GM18870 (cell line): ENCODE measurements at regions not wholly inside any gene's neighbourhood (a gene's known extent, or its start where the extent isn't known, plus 50 kb on each side); places are given as distances from the start of the nearest gene placed in this dataset.
A peak's percentile ranks its signal among the peaks of the same experiment; 100 is the strongest.
"Not testable (repeated sequence)": the region's sequence is repeated elsewhere in the genome, so short reads cannot be mapped to it uniquely, and the experiment has no call there.

Experiments
- ATAC-seq: cut with Tn5 transposase; IDR thresholded peaks from one replicate; pipeline ENCODE4 v1.9.1; 2021; ENCODE audit warnings: moderate library complexity; ENCODE audit not compliant: unreplicated experiment

DNA sequence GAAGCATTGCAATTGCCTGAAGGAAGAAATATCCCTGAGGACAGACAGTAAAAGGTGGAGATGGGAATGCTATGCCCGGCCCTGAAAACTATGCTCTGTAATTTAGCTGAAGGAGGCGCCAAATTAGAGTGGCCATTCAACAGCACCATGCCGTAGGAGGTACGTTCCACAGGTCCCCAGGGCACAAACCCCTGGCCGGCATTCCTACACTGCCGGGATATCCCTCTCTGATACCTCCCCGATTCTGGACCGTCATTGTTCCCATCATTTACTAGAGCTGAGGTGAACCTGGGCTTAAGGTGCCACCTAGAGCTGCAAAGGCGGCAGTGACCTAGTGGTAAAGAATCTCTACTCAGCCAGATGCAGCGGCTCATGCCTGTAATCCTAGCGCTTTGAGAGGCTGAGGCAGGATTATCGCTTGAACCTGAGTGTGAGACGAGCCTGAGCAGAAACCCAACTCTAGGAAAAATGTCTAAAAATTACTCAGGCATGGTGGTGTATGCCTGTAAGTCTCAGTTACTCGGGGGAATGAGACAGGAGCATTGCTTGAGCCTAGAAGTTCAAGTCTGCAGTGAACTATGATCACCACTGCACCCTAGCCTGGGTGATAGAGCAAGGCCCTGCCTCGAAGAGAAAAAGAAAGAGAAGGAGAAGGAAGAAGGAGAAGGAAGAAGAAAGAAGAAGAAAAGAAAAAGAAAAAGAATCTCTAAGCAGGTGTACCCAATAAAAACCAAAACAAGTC lies 53.0 kb upstream of the TNKS2 start:
- ATAC-seq: no peak

GRCh38 chr10:91743465-91743864 lies 54.8 kb upstream of the TNKS2 start:
- ATAC-seq: no peak

GRCh38 chr10:91742229-91742628 lies 56.0 kb upstream of the TNKS2 start:
- no peak for ATAC-seq

- ATAC-seq: no peak
These were observed 56.9 kb upstream of the TNKS2 start for GRCh38 chr10:91741356-91741755.

- no peak for ATAC-seq
These were observed 57.8 kb upstream of the TNKS2 start for GRCh38 chr10:91740353-91740924.

DNA sequence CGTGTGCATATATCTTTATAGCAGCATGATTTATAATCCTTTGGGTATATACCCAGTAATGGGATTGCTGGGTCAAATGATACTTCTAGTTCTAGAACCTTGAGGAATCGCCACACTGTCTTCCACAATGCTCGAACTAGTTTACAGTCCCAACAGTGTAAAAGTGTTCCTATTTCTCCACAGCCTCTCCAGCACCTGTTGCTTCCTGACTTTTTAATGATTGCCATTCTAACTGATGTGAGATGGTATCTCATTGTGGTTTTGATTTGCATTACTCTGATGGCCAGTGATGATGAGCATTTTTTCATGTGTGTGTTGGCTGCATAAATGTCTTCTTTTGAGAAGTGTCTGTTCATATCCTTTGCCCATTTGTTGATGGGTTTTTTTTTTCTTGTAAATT lies 66.0 kb upstream of the TNKS2 start:
- ATAC-seq: not testable (repeated sequence)

DNA sequence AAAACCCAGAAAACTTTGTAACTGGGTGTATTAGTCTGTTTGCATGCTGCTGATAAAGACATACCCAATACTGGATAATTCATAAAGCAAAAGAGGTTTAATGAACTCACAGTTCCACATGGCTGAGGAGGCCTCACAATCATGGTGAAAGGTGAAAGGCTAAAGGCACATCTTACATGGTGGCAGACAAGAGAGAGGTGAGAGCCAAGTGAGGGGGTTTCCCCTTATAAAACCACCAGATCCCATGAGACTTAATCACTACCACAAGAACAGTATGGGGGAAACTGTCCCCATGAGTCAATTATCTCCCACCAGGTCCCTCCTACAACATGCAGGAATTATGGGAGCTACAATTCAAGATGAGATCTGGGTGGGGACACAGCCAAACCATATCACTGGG lies 68.9 kb upstream of the TNKS2 start:
- not testable (repeated sequence) for ATAC-seq

- ATAC-seq: no peak
These were observed 71.9 kb upstream of the TNKS2 start for GRCh38 chr10:91726355-91726754.

- no peak for ATAC-seq
These were observed 73.3 kb upstream of the TNKS2 start for GRCh38 chr10:91724933-91725332.

DNA sequence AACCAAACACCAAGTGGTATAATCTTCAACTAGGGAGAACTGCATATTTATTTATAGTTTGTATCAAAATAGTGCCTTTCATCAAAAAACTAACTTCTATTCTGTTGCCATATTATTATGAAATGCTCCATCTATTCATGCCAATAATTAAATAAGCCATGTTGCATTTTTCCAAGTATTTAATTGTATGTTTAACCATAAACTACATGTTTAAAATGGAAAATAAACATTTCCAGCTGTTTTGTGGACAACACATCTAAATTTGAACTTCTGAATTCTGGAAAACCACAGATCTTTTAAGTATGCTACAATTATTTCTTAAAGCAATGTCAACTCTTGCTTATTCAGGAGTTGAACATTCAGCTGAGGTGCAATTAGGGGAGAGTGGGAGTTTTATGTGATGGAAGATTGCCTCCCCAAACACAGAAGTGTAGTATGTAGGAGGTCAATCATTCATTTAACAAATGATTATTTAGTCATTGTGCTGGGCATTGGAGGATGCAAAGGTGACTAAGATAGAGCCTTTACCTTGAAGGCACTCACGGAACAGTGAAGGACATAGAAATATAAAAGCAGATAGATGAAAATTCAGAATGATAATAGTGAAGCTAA lies 80.7 kb upstream of the PPP1R3C start:
- no peak for ATAC-seq

- peak; percentile 84 for ATAC-seq
These were observed 79.2 kb upstream of the PPP1R3C start for GRCh38 chr10:91711885-91712680.

DNA sequence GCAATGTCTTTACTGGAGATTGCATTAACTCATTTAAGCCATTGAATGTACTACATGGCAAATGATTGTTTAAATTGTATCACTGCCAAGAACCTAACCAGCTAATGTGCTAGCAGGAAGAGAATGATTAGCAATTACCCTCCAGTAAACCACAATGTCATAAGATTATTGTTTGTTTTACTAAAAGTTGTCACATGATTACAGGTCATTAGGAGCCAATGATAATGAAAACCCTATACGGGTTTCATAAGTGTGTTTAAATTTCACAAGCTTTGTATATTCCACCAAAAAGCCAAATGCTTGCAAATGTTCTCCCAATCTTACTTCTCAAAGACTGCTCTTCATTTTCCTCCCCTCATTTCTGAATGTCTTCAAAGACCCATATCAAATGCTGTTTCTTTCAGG lies 76.5 kb upstream of the PPP1R3C start:
- no peak for ATAC-seq

DNA sequence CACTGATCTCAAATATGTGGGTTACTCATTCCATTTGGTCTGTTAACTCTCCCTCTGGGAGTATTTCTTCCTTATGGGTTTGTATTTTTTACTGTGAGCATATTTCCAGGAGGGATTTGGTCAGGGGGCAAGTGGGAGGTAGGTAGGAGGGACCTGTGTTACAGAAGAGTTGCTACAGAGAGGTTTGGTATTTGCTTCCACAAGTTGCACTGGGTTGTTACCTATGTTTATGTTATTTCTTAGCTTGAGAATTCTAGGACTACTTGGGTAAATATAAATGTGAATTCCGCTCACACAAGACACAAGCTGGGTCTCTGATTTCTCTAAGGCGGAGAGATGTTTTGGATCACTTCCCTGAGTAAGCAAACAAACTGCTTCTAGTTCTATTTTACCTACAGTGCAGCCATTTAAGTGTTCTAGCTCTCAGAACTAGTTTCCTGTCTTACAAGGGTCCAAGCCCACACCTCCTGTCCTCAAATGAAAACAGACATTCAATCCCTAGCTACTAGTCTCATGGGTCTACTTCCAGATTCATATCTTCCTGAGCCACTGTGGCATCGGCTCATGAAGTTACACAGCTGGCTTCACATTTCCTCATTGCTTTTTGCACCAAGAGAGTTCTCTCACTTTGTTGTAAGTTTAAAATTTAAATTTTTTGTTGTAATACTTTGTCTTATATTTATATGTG lies 75.4 kb upstream of the PPP1R3C start:
- ATAC-seq: no peak

DNA sequence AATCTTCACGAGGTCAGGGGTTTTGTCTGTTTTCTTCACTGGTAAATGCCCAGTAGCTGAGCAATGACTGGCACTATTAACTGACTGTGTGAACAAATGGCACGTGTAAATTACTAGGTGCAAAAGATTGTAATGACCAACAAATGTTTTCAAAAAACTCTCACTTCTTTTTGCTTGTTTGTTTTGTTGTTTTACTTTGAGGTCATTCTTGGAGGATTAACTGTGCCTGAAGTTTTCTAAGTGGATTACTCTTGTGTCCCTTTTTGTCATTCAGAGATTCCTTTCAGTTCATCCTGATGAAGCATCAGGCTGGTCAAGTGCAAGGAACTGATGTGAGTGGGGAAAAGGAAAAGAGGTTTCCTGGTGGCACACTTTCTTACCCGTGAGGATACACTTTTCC lies 74.4 kb upstream of the PPP1R3C start:
- ATAC-seq: no peak

DNA sequence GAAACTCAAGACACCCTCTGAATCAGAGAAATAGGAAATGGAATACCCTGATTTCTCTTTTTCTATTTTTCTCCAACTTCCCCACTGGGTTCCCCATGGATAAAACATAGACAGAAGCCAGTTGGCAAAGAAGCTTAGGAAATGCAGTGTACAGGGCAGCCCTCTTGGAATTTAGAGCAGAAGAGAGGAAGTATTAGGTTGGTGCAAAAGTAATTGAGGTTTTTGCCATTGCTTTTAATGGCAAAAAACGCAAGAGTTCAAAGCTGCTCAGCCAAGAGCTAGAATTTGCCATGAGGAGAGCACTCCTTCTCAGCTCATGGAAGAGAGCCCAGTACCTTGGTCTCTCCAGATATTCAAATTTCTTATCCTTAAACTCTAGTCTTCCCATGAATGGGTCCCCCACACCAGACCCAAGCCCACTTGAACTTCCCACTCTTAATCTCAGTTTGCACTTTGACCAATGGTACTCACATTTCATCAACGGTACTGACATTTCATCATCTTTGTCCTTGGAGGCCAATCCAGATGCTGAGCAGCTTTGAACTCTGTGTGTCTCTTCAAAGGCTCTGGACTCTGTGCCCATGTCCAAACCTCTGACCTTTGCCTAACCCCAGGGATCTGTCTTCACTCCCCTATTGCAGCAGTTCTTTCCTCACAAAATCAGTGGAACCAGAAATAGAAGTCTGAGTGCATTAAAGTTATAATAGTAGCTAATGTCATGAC lies 73.2 kb upstream of the PPP1R3C start:
- ATAC-seq: no peak

- no peak for ATAC-seq
These were observed 69.7 kb upstream of the PPP1R3C start for GRCh38 chr10:91702620-91703019.

DNA sequence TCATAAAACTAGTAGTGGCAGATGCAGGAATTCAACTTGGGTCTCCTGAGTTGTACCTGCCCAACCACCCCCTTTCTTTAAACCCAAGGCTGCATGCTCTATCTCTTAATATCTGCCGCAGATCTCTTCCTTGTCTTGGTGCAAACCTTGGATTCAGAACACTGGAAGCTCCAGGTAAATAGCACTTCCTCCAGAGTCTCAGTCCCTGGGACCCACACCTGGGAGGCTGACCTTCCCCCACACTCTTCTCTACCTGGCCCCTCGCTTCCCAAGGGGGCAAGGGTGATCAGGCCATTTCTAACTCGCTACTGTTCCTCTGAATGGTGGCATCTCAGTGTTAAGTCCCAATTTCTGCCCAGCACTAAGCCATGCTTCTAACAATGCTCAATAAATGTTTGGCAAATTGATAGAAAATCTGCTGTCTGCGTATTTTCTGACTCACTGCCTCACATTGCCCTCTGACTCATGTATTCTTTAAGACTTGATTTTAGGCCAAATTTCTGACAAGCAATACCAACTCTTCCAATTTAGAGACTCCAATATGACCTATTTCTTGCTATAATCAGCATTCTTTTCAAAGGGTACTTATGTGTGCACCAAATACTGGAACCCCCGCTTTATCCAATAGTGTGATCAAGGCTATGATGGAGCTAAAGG lies 68.0 kb upstream of the PPP1R3C start:
- ATAC-seq: no peak

GRCh38 chr10:91700273-91700672 lies 67.4 kb upstream of the PPP1R3C start:
- ATAC-seq: no peak

DNA sequence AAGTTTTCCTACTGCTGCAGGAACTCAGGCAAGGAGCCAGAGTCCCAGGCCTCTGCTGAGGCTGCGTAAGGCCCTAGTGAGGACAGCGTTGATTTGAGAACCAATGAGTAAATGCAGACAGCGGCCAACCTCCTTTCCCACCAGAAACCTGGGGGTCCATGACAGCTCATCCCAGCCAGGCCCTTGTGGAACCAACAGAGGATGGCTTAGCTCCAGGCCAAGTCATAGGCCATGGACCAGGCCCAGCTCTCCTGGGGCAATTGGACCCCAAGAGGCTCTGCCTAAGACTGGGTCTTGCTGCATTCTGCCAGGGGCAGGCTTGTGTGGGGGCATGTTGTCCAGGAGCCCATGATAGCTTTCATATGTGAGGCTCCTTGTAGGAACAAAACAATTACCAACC lies 65.4 kb upstream of the PPP1R3C start:
- no peak for ATAC-seq
